ENCODE measurements at regions not wholly inside any gene's neighbourhood (a gene's known extent, or its start where the extent isn't known, plus 50 kb on each side); places are given as distances from the start of the nearest gene placed in this dataset.

- no peak for DNase-seq
Measured at GRCh38 chr2:12300019-12300602, 416.6 kb upstream of the TRIB2 start.

- no peak for DNase-seq
Measured at GRCh38 chr2:12300927-12301326, 415.8 kb upstream of the TRIB2 start.

- DNase-seq, result no peak
Measured at GRCh38 chr2:12302140-12302539, 414.6 kb upstream of the TRIB2 start.

- DNase-seq, result no peak
Measured at GRCh38 chr2:12302691-12303090, 414.0 kb upstream of the TRIB2 start.

- no peak for DNase-seq
Measured at GRCh38 chr2:12303181-12304030, 413.3 kb upstream of the TRIB2 start.

GRCh38 chr2:12304564-12305171 is 412.1 kb upstream of the TRIB2 start:
- DNase-seq, result no peak

GRCh38 chr2:12305931-12306330 is 410.8 kb upstream of the TRIB2 start:
- no peak for DNase-seq

- no peak for DNase-seq
Measured at GRCh38 chr2:12310399-12310798, 406.3 kb upstream of the TRIB2 start.

GRCh38 chr2:12313445-12314126 is 403.1 kb upstream of the TRIB2 start:
- no peak for DNase-seq

GRCh38 chr2:12314127-12314760 is 402.5 kb upstream of the TRIB2 start:
- no peak for DNase-seq

- DNase-seq, result no peak
Measured at GRCh38 chr2:12315224-12315623, 401.5 kb upstream of the TRIB2 start.

- no peak for DNase-seq
Measured at GRCh38 chr2:12316476-12316875, 400.3 kb upstream of the TRIB2 start.

GRCh38 chr2:12317286-12317685 is 399.4 kb upstream of the TRIB2 start:
- no peak for DNase-seq

GRCh38 chr2:12317814-12318426 is 398.8 kb upstream of the TRIB2 start:
- DNase-seq, result no peak

- no peak for DNase-seq
Measured at GRCh38 chr2:12318427-12319057, 398.2 kb upstream of the TRIB2 start.

- no peak for DNase-seq
Measured at GRCh38 chr2:12320027-12320734, 396.6 kb upstream of the TRIB2 start.

- DNase-seq, result no peak
Measured at GRCh38 chr2:12320991-12321641, 395.6 kb upstream of the TRIB2 start.

GRCh38 chr2:12321886-12322285 is 394.9 kb upstream of the TRIB2 start:
- no peak for DNase-seq

GRCh38 chr2:12325806-12326205 is 390.9 kb upstream of the TRIB2 start:
- DNase-seq, result no peak

- DNase-seq, result no peak
Measured at GRCh38 chr2:12326449-12327190, 390.1 kb upstream of the TRIB2 start.

All from stimulated activated CD4-positive, alpha-beta T cell treated with anti-CD3 and anti-CD28 coated beads, Interleukin-12 subunit alpha, Interleukin-12 subunit beta, amount 100 ng/mL, for 4 hours (primary cell).